Muscle layer of duodenum (tissue), 2 donors: ENCODE measurements at regions not wholly inside any gene's neighbourhood (a gene's known extent, or its start where the extent isn't known, plus 50 kb on each side); places are given as distances from the start of the nearest gene placed in this dataset.

Experiments
- H3K27ac ChIP-seq: one replicate; pipeline ENCODE4 v1.7.0; 2013; ENCODE audit warnings: mild to moderate bottlenecking, low read length
- H3K27me3 ChIP-seq: one replicate; pipeline ENCODE4 v1.7.0; 2013; ENCODE audit warnings: low read depth, mild to moderate bottlenecking, control low read depth, low read length
- H3K36me3 ChIP-seq, 2 donors: one replicate each; pipeline ENCODE4 v1.7.0; 2013; ENCODE audit warnings: low read length in 2 of 2, control low read depth in 1 of 2, mild to moderate bottlenecking in 1 of 2; ENCODE audit not compliant: insufficient read depth in 2 of 2, control insufficient read depth in 1 of 2
- H3K4me1 ChIP-seq, 2 donors: one replicate each; pipeline ENCODE4 v1.7.0; 2013; ENCODE audit warnings: low read length in 2 of 2, mild to moderate bottlenecking in 2 of 2, control low read depth in 1 of 2, moderate library complexity in 1 of 2; ENCODE audit not compliant: insufficient read depth in 2 of 2, control insufficient read depth in 1 of 2
- H3K4me3 ChIP-seq, 2 donors: one replicate each; pipeline ENCODE4 v1.7.0; 2013; ENCODE audit warnings: low read length in 2 of 2, low read depth in 1 of 2, mild to moderate bottlenecking in 1 of 2
- H3K9me3 ChIP-seq, 2 donors: one replicate each; pipeline ENCODE4 v1.7.0; 2013; ENCODE audit warnings: low read length in 2 of 2, control low read depth in 1 of 2, mild to moderate bottlenecking in 1 of 2; ENCODE audit not compliant: control insufficient read depth in 1 of 2
- donor health status: healthy.

GRCh38 chr6:66238851-66239250 lies 531.8 kb upstream of the EYS start:
- Histone ChIP-seq H3K4me1 (no peaks in the 10 kb centered on the region), H3K9me3 (no peaks in the 10 kb centered on the region), H3K4me3 (no peak overlapping the region), H3K27ac (no peak overlapping the region), H3K36me3 (no peaks in the 10 kb centered on the region), H3K27me3 (no peaks in the 10 kb centered on the region)

- Histone ChIP-seq H3K4me1 (no peaks in the 10 kb centered on the region), H3K4me3 (no peak overlapping the region), H3K9me3 (no peaks in the 10 kb centered on the region), H3K36me3 (no peaks in the 10 kb centered on the region), H3K27ac (no peak overlapping the region), H3K27me3 (no peaks in the 10 kb centered on the region)
Measured at GRCh38 chr6:66232890-66233289, 525.9 kb upstream of the EYS start.

GRCh38 chr6:66230591-66230990 lies 523.6 kb upstream of the EYS start:
- Histone ChIP-seq H3K4me3 (no peak overlapping the region), H3K27me3 (no peaks in the 10 kb centered on the region), H3K27ac (no peak overlapping the region), H3K36me3 (no peaks in the 10 kb centered on the region), H3K4me1 (no peaks in the 10 kb centered on the region), H3K9me3 (no peaks in the 10 kb centered on the region)

- Histone ChIP-seq H3K27me3 (no peaks in the 10 kb centered on the region), H3K4me1 (peaks cover 0 to 4% of the 10 kb centered on the region in 2 donors), H3K9me3 (no peaks in the 10 kb centered on the region), H3K27ac (no peak overlapping the region), H3K4me3 (no peak overlapping the region), H3K36me3 (no peaks in the 10 kb centered on the region)
Measured at GRCh38 chr6:66226109-66226508, 519.1 kb upstream of the EYS start.

GRCh38 chr6:66210964-66211363 lies 503.9 kb upstream of the EYS start:
- peaks cover 4 to 10% of the 10 kb centered on the region in 2 donors for H3K9me3 ChIP-seq
- no peaks in the 10 kb centered on the region for H3K36me3 ChIP-seq
- no peak overlapping the region for H3K4me3 ChIP-seq
- H3K27ac ChIP-seq: no peak overlapping the region
- no peaks in the 10 kb centered on the region for H3K27me3 ChIP-seq
- H3K4me1 ChIP-seq: no peaks in the 10 kb centered on the region

GRCh38 chr6:66200390-66200789 lies 493.4 kb upstream of the EYS start:
- no peaks in the 10 kb centered on the region for H3K36me3 ChIP-seq
- H3K9me3 ChIP-seq: peaks cover 0 to 11% of the 10 kb centered on the region in 2 donors
- H3K27me3 ChIP-seq: no peaks in the 10 kb centered on the region
- no peak overlapping the region for H3K4me3 ChIP-seq
- no peak overlapping the region for H3K27ac ChIP-seq
- no peaks in the 10 kb centered on the region for H3K4me1 ChIP-seq

GRCh38 chr6:66199171-66199570 lies 492.1 kb upstream of the EYS start:
- Histone ChIP-seq H3K4me3 (no peak overlapping the region), H3K27ac (no peak overlapping the region), H3K4me1 (no peaks in the 10 kb centered on the region), H3K27me3 (no peaks in the 10 kb centered on the region), H3K36me3 (no peaks in the 10 kb centered on the region), H3K9me3 (peaks cover 0 to 11% of the 10 kb centered on the region in 2 donors)

GRCh38 chr6:66198062-66198624 lies 491.1 kb upstream of the EYS start:
- no peak overlapping the region for H3K27ac ChIP-seq
- H3K27me3 ChIP-seq: no peaks in the 10 kb centered on the region
- H3K9me3 ChIP-seq: peaks cover 0 to 11% of the 10 kb centered on the region in 2 donors
- no peak overlapping the region for H3K4me3 ChIP-seq
- no peaks in the 10 kb centered on the region for H3K36me3 ChIP-seq
- no peaks in the 10 kb centered on the region for H3K4me1 ChIP-seq

GRCh38 chr6:66190858-66191257 lies 483.8 kb upstream of the EYS start:
- H3K4me1 ChIP-seq: no peaks in the 10 kb centered on the region
- H3K27me3 ChIP-seq: no peaks in the 10 kb centered on the region
- no peaks in the 10 kb centered on the region for H3K36me3 ChIP-seq
- H3K4me3 ChIP-seq: no peak overlapping the region
- peaks cover 0 to 3% of the 10 kb centered on the region in 2 donors for H3K9me3 ChIP-seq
- no peak overlapping the region for H3K27ac ChIP-seq

- no peaks in the 10 kb centered on the region for H3K4me1 ChIP-seq
Measured at GRCh38 chr6:66189915-66190314, 482.9 kb upstream of the EYS start.

GRCh38 chr6:66186756-66187155 lies 479.7 kb upstream of the EYS start:
- peaks cover 0 to 3% of the 10 kb centered on the region in 2 donors for H3K9me3 ChIP-seq
- H3K36me3 ChIP-seq: no peaks in the 10 kb centered on the region
- H3K4me3 ChIP-seq: no peak overlapping the region
- H3K4me1 ChIP-seq: no peaks in the 10 kb centered on the region
- no peaks in the 10 kb centered on the region for H3K27me3 ChIP-seq
- no peak overlapping the region for H3K27ac ChIP-seq

More at GRCh38 chr6:66189915-66190314, 482.9 kb upstream of the EYS start:
- H3K36me3 ChIP-seq: no peaks in the 10 kb centered on the region
- peaks cover 0 to 3% of the 10 kb centered on the region in 2 donors for H3K9me3 ChIP-seq
- no peak overlapping the region for H3K27ac ChIP-seq
- no peaks in the 10 kb centered on the region for H3K27me3 ChIP-seq
- H3K4me3 ChIP-seq: no peak overlapping the region

GRCh38 chr6:66184091-66184490 lies 477.1 kb upstream of the EYS start:
- no peak overlapping the region for H3K27ac ChIP-seq
- H3K27me3 ChIP-seq: no peaks in the 10 kb centered on the region
- no peaks in the 10 kb centered on the region for H3K4me1 ChIP-seq
- no peaks in the 10 kb centered on the region for H3K36me3 ChIP-seq
- no peak overlapping the region for H3K4me3 ChIP-seq
- peaks cover 0 to 3% of the 10 kb centered on the region in 2 donors for H3K9me3 ChIP-seq
